ENCODE measurements at regions not wholly inside any gene's neighbourhood (a gene's known extent, or its start where the extent isn't known, plus 50 kb on each side); places are given as distances from the start of the nearest gene placed in this dataset.
"Not testable (repeated sequence)": the region's sequence is repeated elsewhere in the genome, so short reads cannot be mapped to it uniquely, and the experiment has no call there.

GRCh38 chr4:82181789-82182188 lies 192.0 kb downstream of the HNRNPD start:
- DNase-seq (ENCODE audit: low read depth in 2 of 2), result no peak

GRCh38 chr4:82172186-82172585 lies 201.6 kb downstream of the HNRNPD start:
- DNase-seq (ENCODE audit: low read depth in 2 of 2), result no peak

GRCh38 chr4:82171531-82172155 lies 202.1 kb downstream of the HNRNPD start:
- DNase-seq (ENCODE audit: low read depth in 2 of 2), result no peak

- no peak for DNase-seq (ENCODE audit: low read depth in 2 of 2)
Observed at GRCh38 chr4:82149750-82150149, 224.0 kb downstream of the HNRNPD start.

- no peak for DNase-seq (ENCODE audit: low read depth in 2 of 2)
Observed at GRCh38 chr4:82145850-82146249, 227.9 kb downstream of the HNRNPD start.

GRCh38 chr4:82140422-82140821 lies 233.4 kb downstream of the HNRNPD start:
- no peak for DNase-seq (ENCODE audit: low read depth in 2 of 2)

GRCh38 chr4:82139287-82139686 lies 234.5 kb downstream of the HNRNPD start:
- DNase-seq (ENCODE audit: low read depth in 2 of 2), result no peak

GRCh38 chr4:82138374-82138773 lies 235.4 kb downstream of the HNRNPD start:
- no peak for DNase-seq (ENCODE audit: low read depth in 2 of 2)

- no peak for DNase-seq (ENCODE audit: low read depth in 2 of 2)
Observed at GRCh38 chr4:82136161-82136801, 237.5 kb downstream of the HNRNPD start.

GRCh38 chr4:82128355-82128754 lies 245.4 kb downstream of the HNRNPD start:
- no peak for DNase-seq (ENCODE audit: low read depth in 2 of 2)

GRCh38 chr4:82126512-82127040 lies 247.2 kb downstream of the HNRNPD start:
- DNase-seq (ENCODE audit: low read depth in 2 of 2), result no peak

- no peak for DNase-seq (ENCODE audit: low read depth in 2 of 2)
Observed at GRCh38 chr4:82125787-82126297, 247.9 kb downstream of the HNRNPD start.

- DNase-seq (ENCODE audit: low read depth in 2 of 2), result no peak
Observed at GRCh38 chr4:82124932-82125786, 248.6 kb downstream of the HNRNPD start.

GRCh38 chr4:82124365-82124764 lies 249.4 kb downstream of the HNRNPD start:
- DNase-seq (ENCODE audit: low read depth in 2 of 2), result no peak

- no peak for DNase-seq (ENCODE audit: low read depth in 2 of 2)
Observed at GRCh38 chr4:82123934-82124333, 249.9 kb downstream of the HNRNPD start.

- DNase-seq (ENCODE audit: low read depth in 2 of 2), result not testable (repeated sequence)
Observed at GRCh38 chr4:82115183-82115582, 258.6 kb downstream of the HNRNPD start.

GRCh38 chr4:82108506-82108905 lies 265.3 kb downstream of the HNRNPD start:
- DNase-seq (ENCODE audit: low read depth in 2 of 2), result no peak

- no peak for DNase-seq (ENCODE audit: low read depth in 2 of 2)
Observed at GRCh38 chr4:82104578-82104977, 269.2 kb downstream of the HNRNPD start.

GRCh38 chr4:82099928-82100579 lies 273.7 kb downstream of the HNRNPD start:
- DNase-seq (ENCODE audit: low read depth in 2 of 2), result no peak

- no peak for DNase-seq (ENCODE audit: low read depth in 2 of 2)
Observed at GRCh38 chr4:82097504-82097903, 276.3 kb downstream of the HNRNPD start.

GRCh38 chr4:82090717-82091116 lies 283.1 kb downstream of the HNRNPD start:
- DNase-seq (ENCODE audit: low read depth in 2 of 2), result no peak

- no peak for DNase-seq (ENCODE audit: low read depth in 2 of 2)
Observed at GRCh38 chr4:82084747-82085146, 289.0 kb downstream of the HNRNPD start.

Measured in stimulated activated CD8-positive, alpha-beta memory T cell treated with anti-CD3 and anti-CD28 coated beads, Interleukin-7, amount 100 ng/mL, for 4 hours (primary cell).